ENCODE measurements at regions not wholly inside any gene's neighbourhood (a gene's known extent, or its start where the extent isn't known, plus 50 kb on each side); places are given as distances from the start of the nearest gene placed in this dataset.

- TF ChIP-seq CTCF (IDR thresholded peaks at IDR 0.05) (no peak), POLR2A (IDR thresholded peaks at IDR 0.05; ENCODE audit: low read depth) (no peak), POLR2AphosphoS5 (IDR thresholded peaks at IDR 0.05) (no peak), EP300 (IDR thresholded peaks at IDR 0.05) (no peak)
These were observed 1962.3 kb upstream of the PCDH20 start for GRCh38 chr13:63377986-63378385.

Measured in esophagus muscularis mucosa (tissue), 4 donors.